PC-9 (cell line): ENCODE measurements at regions not wholly inside any gene's neighbourhood (a gene's known extent, or its start where the extent isn't known, plus 50 kb on each side); places are given as distances from the start of the nearest gene placed in this dataset.

Experiments
- BruUV-seq: library from RNA; stranded (reverse); fragments of 400-500 nt; replicated peaks from 2 replicates; lab custom pipeline; 2021; lab: Mats Ljungman, UMichigan
- CTCF ChIA-PET: fragments of 300-600 bp; sonication (Branson Sonifier 250); formaldehyde crosslinking; loops from one replicate; lab custom pipeline; 2022; ENCODE audit warnings: antibody characterized with exemption; lab: Charles Lee
- POLR2A ChIA-PET: fragments of 300-600 bp; sonication (Branson Sonifier 250); formaldehyde crosslinking; loops from one replicate; lab custom pipeline; 2022; ENCODE audit warnings: antibody characterized with exemption; ENCODE audit not compliant: unreplicated experiment; lab: Charles Lee
- DNase-seq, 2 experiments: peaks; one replicate each; pipeline versions ENCODE4 v3.0.0 to v3.0.0-alpha.2; 2015 to 2022; ENCODE audit warnings: mixed read lengths in 1 of 2
- H2AFZ ChIP-seq: fragments of 200-600 bp; sonication (generic); 2 replicates; pipeline ENCODE4 v1.8.1; 2017; ENCODE audit warnings: antibody characterized with exemption
- H3F3A ChIP-seq: fragments of 200-600 bp; sonication (generic); 2 replicates; pipeline ENCODE4 v1.8.1; 2017; ENCODE audit warnings: antibody characterized with exemption, mild to moderate bottlenecking, low read depth; ENCODE audit not compliant: insufficient read depth
- H3K27ac ChIP-seq: fragments of 200-600 bp; sonication (generic); 2 replicates; pipeline ENCODE4 v1.6.1; 2016; ENCODE audit warnings: mixed run types
- H3K27me3 ChIP-seq: fragments of 200-600 bp; sonication (generic); 2 replicates; pipeline ENCODE4 v1.6.1; 2016; ENCODE audit warnings: low read depth, mixed run types; ENCODE audit not compliant: insufficient read depth
- H3K36me3 ChIP-seq: fragments of 200-600 bp; sonication (generic); 2 replicates; pipeline ENCODE4 v1.6.1; 2016; ENCODE audit warnings: low read depth, mixed run types
- H3K4me1 ChIP-seq: fragments of 200-600 bp; sonication (generic); replicated peaks from 2 replicates; pipeline ENCODE4 v1.6.1; 2016; ENCODE audit warnings: mixed run types; ENCODE audit not compliant: insufficient read depth
- H3K4me2 ChIP-seq: fragments of 200-600 bp; sonication (generic); 2 replicates; pipeline ENCODE4 v1.6.1; 2017; ENCODE audit warnings: mixed run types
- H3K4me3 ChIP-seq: fragments of 200-600 bp; sonication (generic); 2 replicates; pipeline ENCODE4 v1.6.1; 2016; ENCODE audit warnings: mixed run types
- H3K79me2 ChIP-seq: fragments of 200-600 bp; sonication (generic); 2 replicates; pipeline ENCODE4 v1.6.1; 2017; ENCODE audit warnings: low read depth, mixed run types
- H3K9me2 ChIP-seq: fragments of 200-600 bp; sonication (generic); 2 replicates; pipeline ENCODE4 v1.8.1; 2017; ENCODE audit warnings: mild to moderate bottlenecking; ENCODE audit not compliant: insufficient read depth
- H3K9me3 ChIP-seq: fragments of 200-600 bp; sonication (generic); 2 replicates; pipeline ENCODE4 v1.8.1; 2016; ENCODE audit warnings: low read depth; ENCODE audit not compliant: insufficient read depth
- H4K20me1 ChIP-seq: fragments of 200-600 bp; sonication (generic); 2 replicates; pipeline ENCODE4 v1.8.1; 2017; ENCODE audit not compliant: insufficient read depth
- EZH2 ChIP-seq: fragments of 200-600 bp; sonication (generic); IDR thresholded peaks from 2 replicates; pipeline ENCODE4 v1.8.0; 2017; ENCODE audit warnings: antibody characterized with exemption, low read depth
- intact Hi-C: fragments of 100-400 bp; cut with micrococcal nuclease; formaldehyde crosslinking; loops from one replicate; pipeline ENCODE4 v1.10.0; 2022; ENCODE audit not compliant: unreplicated experiment
- TF ChIP-seq, protein P1 (sequence below): fragments of 200-600 bp; sonication (generic); conservative IDR thresholded peaks from 2 replicates; pipeline ENCODE4 v1.6.1; 2017; ENCODE audit warnings: mixed run types, antibody characterized with exemption, mild to moderate bottlenecking, moderate library complexity

DNA sequence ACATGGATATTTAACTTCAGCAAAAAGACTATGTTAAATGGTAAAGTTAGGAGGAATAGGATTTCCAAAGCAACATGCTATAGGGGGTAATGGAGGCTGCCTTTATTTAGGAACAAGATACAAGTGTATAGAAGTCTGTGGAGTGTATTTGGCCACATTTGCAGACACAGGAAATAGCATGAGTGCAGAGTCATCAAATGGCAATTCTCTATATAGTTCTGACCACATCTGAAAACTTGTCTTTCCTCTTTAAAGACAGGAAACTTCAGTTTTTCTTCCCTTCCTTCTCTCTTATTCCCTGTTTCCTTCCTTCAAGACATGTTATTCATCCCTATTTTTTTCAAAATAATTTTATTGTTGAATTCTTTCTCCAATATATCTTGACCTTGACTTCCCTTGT lies 119.3 kb upstream of the PITX2 start:
- H3K4me1 ChIP-seq: no peaks in the 10 kb centered on the region
- H3K36me3 ChIP-seq: no peaks in the 10 kb centered on the region
- H3K27ac ChIP-seq: no peak overlapping the region
- no peak for DNase-seq
- no peaks in the 10 kb centered on the region for H3K9me2 ChIP-seq
- no peaks in the 10 kb centered on the region for H3K9me3 ChIP-seq
- BruUV-seq: no TSS peak
- no peaks in the 10 kb centered on the region for H3K27me3 ChIP-seq
- TF ChIP-seq, protein P1, sequence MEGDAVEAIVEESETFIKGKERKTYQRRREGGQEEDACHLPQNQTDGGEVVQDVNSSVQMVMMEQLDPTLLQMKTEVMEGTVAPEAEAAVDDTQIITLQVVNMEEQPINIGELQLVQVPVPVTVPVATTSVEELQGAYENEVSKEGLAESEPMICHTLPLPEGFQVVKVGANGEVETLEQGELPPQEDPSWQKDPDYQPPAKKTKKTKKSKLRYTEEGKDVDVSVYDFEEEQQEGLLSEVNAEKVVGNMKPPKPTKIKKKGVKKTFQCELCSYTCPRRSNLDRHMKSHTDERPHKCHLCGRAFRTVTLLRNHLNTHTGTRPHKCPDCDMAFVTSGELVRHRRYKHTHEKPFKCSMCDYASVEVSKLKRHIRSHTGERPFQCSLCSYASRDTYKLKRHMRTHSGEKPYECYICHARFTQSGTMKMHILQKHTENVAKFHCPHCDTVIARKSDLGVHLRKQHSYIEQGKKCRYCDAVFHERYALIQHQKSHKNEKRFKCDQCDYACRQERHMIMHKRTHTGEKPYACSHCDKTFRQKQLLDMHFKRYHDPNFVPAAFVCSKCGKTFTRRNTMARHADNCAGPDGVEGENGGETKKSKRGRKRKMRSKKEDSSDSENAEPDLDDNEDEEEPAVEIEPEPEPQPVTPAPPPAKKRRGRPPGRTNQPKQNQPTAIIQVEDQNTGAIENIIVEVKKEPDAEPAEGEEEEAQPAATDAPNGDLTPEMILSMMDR: no peak
- TF ChIP-seq EZH2: no peak
- intact Hi-C loops: no loop called here
- H3K4me2 ChIP-seq: no peak overlapping the region
- H3K79me2 ChIP-seq: no peaks in the 10 kb centered on the region
- POLR2A ChIA-PET: no interaction called here
- CTCF ChIA-PET: no interaction called here
- no peaks in the 10 kb centered on the region for H4K20me1 ChIP-seq
- no peaks in the 10 kb centered on the region for H3F3A ChIP-seq
- no peak overlapping the region for H3K4me3 ChIP-seq
- no peak overlapping the region for H2AFZ ChIP-seq

DNA sequence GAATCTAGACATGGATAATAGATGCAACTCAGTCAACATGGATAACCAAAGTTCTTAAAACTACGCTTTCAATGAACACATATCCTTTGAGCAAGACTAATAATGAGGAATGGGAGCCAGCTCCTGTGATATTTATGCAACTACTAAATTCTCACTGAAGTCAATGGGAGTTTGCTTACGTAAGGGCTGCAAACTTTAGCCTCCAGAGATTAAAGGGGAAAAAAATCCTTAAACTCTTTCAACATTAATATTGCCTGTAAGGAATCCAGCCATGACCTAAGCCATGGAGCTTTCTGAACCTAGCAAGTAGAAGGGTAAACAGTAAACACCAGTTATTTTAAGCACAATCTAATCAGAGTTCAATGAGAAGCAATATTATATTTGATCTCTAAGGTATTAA lies 125.2 kb upstream of the PITX2 start:
- POLR2A ChIA-PET: no interaction called here
- H3K4me2 ChIP-seq: no peak overlapping the region
- no peak overlapping the region for H3K4me3 ChIP-seq
- H3K27ac ChIP-seq: no peak overlapping the region
- no peak for DNase-seq
- no peaks in the 10 kb centered on the region for H3K27me3 ChIP-seq
- no peaks in the 10 kb centered on the region for H3K4me1 ChIP-seq
- no peak for TF ChIP-seq EZH2
- TF ChIP-seq, protein P1: no peak
- H3K9me2 ChIP-seq: no peaks in the 10 kb centered on the region
- H3K79me2 ChIP-seq: no peaks in the 10 kb centered on the region
- no peaks in the 10 kb centered on the region for H3F3A ChIP-seq
- intact Hi-C loops: no loop called here
- H2AFZ ChIP-seq: no peak overlapping the region
- no peaks in the 10 kb centered on the region for H3K9me3 ChIP-seq
- H3K36me3 ChIP-seq: no peaks in the 10 kb centered on the region
- CTCF ChIA-PET: no interaction called here
- H4K20me1 ChIP-seq: no peaks in the 10 kb centered on the region
- no TSS peak for BruUV-seq

DNA sequence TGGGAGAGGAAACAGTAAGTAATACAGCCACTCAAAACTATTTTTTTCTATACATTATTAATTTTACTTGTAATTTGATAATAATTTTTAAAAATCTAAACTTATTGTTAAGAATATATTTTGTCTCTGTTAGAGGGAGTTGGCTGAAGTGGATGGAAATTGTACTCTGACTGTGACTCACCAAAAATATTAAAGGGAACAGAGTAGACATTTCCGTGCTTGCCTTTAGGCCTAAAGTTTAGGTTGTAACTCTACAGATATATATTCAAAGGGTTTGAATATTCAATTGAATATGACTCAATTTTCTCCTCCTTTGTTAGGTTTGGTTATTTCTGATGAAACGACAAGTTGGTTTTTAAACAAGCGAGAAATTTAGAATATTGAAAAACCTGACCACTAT lies 128.3 kb upstream of the PITX2 start:
- no peak overlapping the region for H2AFZ ChIP-seq
- H3K9me3 ChIP-seq: no peaks in the 10 kb centered on the region
- H3K4me2 ChIP-seq: no peak overlapping the region
- CTCF ChIA-PET: no interaction called here
- no peak overlapping the region for H3K4me3 ChIP-seq
- H3K9me2 ChIP-seq: no peaks in the 10 kb centered on the region
- POLR2A ChIA-PET: no interaction called here
- no TSS peak for BruUV-seq
- no peak overlapping the region for H3K27ac ChIP-seq
- H4K20me1 ChIP-seq: no peaks in the 10 kb centered on the region
- no peaks in the 10 kb centered on the region for H3K27me3 ChIP-seq
- no peaks in the 10 kb centered on the region for H3K36me3 ChIP-seq
- H3F3A ChIP-seq: no peaks in the 10 kb centered on the region
- no peak for DNase-seq
- no peaks in the 10 kb centered on the region for H3K4me1 ChIP-seq
- TF ChIP-seq, protein P1: no peak
- TF ChIP-seq EZH2: no peak
- intact Hi-C loops: no loop called here
- H3K79me2 ChIP-seq: no peaks in the 10 kb centered on the region
